ENCODE measurements at regions not wholly inside any gene's neighbourhood (a gene's known extent, or its start where the extent isn't known, plus 50 kb on each side); places are given as distances from the start of the nearest gene placed in this dataset.
"Not testable (repeated sequence)": the region's sequence is repeated elsewhere in the genome, so short reads cannot be mapped to it uniquely, and the experiment has no call there.

DNA sequence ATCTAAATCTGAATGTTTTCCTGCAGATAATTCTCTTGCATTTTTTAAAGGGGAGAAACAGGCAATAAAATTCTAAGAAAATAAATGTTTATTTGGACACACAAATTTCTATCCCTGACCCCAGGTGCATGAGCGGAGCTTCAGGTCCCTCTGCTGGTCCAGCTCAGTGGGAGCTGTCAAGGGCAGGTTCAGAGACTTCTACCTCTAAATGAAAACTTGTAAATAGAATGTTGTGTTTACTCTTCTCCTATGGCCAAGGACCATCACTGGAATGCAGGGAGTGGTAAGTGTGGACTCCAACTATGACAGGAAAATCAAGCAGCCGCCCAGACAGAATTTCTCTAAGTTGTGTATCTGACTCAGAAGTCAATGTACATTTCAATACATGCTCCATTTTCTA lies 148.6 kb upstream of the TTC29 start:
- H3K4me3 ChIP-seq: no peak overlapping the region
- no peaks in the 10 kb centered on the region for H3K36me3 ChIP-seq
- H3K4me1 ChIP-seq: peaks cover 12% of the 10 kb centered on the region
- H3K9ac ChIP-seq: no peak overlapping the region
- H4K20me1 ChIP-seq: no peaks in the 10 kb centered on the region
- H3K9me3 ChIP-seq: no peaks in the 10 kb centered on the region
- TF ChIP-seq Cebpa-rat (IDR thresholded peaks at IDR 0.05): no peak
- no peak overlapping the region for H3K27ac ChIP-seq
- no peak overlapping the region for H3K4me2 ChIP-seq
- H3K27me3 ChIP-seq: no peaks in the 10 kb centered on the region

GRCh38 chr4:147096667-147097604 lies 151.3 kb upstream of the TTC29 start:
- H3K36me3 ChIP-seq: no peaks in the 10 kb centered on the region
- no peak for TF ChIP-seq Cebpa-rat (IDR thresholded peaks at IDR 0.05)
- no peak overlapping the region for H3K4me3 ChIP-seq
- H3K27ac ChIP-seq: no peak overlapping the region
- no peaks in the 10 kb centered on the region for H3K9me3 ChIP-seq
- no peak overlapping the region for H3K9ac ChIP-seq
- no peaks in the 10 kb centered on the region for H4K20me1 ChIP-seq
- no peaks in the 10 kb centered on the region for H3K27me3 ChIP-seq
- peaks cover 2% of the 10 kb centered on the region for H3K4me1 ChIP-seq
- H3K4me2 ChIP-seq: no peak overlapping the region

DNA sequence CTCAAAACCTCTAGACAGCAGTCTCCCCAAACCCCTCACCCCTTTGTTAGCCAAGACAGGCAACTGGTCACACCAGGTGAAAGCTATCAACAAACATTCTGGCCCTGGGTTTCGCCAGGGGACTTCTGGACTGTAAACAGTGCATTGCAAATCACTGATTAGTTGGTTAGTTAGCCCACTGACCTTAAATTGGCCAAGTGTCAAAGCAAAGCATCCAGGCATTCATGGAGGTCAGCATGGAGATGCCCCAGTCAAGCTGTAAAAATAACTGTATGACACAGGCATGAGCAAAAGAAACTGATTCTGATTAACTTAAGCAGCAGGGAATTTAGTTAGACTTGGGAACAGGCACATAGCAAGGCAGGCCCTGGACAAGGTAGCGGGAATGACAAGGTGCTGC lies 156.0 kb upstream of the TTC29 start:
- Histone ChIP-seq H3K9me3 (no peaks in the 10 kb centered on the region), H3K4me1 (no peaks in the 10 kb centered on the region), H4K20me1 (no peaks in the 10 kb centered on the region), H3K4me3 (no peak overlapping the region), H3K27me3 (no peaks in the 10 kb centered on the region), H3K9ac (no peak overlapping the region), H3K36me3 (no peaks in the 10 kb centered on the region), H3K27ac (no peak overlapping the region), H3K4me2 (no peak overlapping the region)
- TF ChIP-seq Cebpa-rat (IDR thresholded peaks at IDR 0.05): no peak

DNA sequence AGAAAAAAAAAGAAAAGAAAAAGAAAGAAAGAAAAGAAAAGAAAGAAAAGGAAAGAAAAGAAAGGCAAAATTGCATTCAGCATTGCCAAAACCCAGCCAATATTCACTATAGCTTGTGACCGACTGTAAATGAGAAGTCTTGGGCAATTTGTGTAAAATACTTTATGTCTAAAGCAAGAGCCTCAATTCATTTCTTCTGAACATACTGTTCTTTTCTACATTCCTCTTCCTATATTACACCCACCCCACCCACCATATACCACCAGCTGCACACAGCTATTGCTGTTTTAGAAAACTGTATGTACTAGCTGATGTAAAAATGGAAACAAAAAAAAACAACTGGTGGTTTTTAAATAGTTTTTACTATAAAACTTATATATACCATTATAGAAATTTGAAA lies 156.9 kb upstream of the TTC29 start:
- H3K4me2 ChIP-seq: no peak overlapping the region
- no peaks in the 10 kb centered on the region for H3K27me3 ChIP-seq
- TF ChIP-seq Cebpa-rat (IDR thresholded peaks at IDR 0.05): no peak
- no peaks in the 10 kb centered on the region for H3K36me3 ChIP-seq
- H3K9me3 ChIP-seq: no peaks in the 10 kb centered on the region
- no peaks in the 10 kb centered on the region for H4K20me1 ChIP-seq
- H3K9ac ChIP-seq: no peak overlapping the region
- no peaks in the 10 kb centered on the region for H3K4me1 ChIP-seq
- H3K27ac ChIP-seq: no peak overlapping the region
- H3K4me3 ChIP-seq: no peak overlapping the region

DNA sequence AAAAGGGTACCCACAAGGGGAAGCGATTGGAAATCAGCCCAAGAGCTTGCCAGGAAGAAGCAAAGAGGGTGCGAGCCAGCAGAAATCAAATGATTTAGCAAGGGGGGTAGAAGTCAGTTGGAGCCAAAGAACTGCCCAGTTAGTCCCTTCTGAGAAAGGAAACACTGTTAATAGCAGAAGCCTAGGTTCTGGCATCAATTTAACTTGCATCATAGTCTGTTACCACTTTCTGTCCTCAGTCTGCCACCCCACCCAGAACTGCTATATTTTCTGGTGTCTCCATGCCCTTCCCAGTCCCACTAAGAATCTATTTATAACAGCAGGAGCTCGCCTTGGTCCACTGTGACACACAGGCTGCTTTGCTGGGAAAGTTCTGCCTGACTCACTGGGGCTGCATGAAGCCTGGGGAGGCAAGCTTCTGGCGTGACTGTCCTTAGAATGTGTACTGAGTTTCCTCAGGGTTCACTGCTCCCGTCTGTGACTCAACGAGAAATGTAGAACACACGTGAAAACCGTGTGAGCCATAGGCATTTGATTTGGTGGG lies 157.8 kb upstream of the TTC29 start:
- Histone ChIP-seq H4K20me1 (no peaks in the 10 kb centered on the region), H3K4me2 (no peak overlapping the region), H3K36me3 (no peaks in the 10 kb centered on the region), H3K9me3 (no peaks in the 10 kb centered on the region), H3K4me3 (no peak overlapping the region), H3K9ac (no peak overlapping the region), H3K27me3 (no peaks in the 10 kb centered on the region), H3K4me1 (no peaks in the 10 kb centered on the region), H3K27ac (no peak overlapping the region)
- TF ChIP-seq Cebpa-rat (IDR thresholded peaks at IDR 0.05): no peak

DNA sequence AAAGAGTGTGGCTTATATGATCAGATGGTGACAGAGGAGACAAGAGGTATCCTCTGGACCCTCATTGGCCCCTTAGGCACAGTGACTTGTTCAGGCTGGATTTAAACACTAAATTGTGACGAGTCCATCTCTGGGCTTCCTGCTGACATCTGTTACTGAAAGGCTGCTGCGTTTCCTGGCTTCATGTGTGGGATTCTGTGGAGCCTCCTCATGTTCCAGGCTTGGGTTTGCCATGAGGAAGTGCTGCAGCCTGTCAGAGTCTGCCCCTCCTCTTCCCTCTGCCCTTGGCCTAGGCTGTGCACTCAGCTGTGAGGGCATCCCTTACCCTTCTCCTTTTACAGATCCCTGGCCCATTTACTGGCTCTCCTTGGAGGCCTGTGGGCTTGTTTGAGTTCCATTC lies 159.1 kb upstream of the TTC29 start:
- H3K9me3 ChIP-seq: no peaks in the 10 kb centered on the region
- TF ChIP-seq Cebpa-rat (IDR thresholded peaks at IDR 0.05): no peak
- H3K9ac ChIP-seq: no peak overlapping the region
- H3K4me2 ChIP-seq: no peak overlapping the region
- H3K27ac ChIP-seq: no peak overlapping the region
- H3K36me3 ChIP-seq: no peaks in the 10 kb centered on the region
- H3K4me1 ChIP-seq: no peaks in the 10 kb centered on the region
- H3K27me3 ChIP-seq: no peaks in the 10 kb centered on the region
- H4K20me1 ChIP-seq: no peaks in the 10 kb centered on the region
- H3K4me3 ChIP-seq: no peak overlapping the region

- Histone ChIP-seq H3K4me3 (no peak overlapping the region), H3K9me3 (no peaks in the 10 kb centered on the region), H3K9ac (no peak overlapping the region), H3K4me2 (no peak overlapping the region), H3K27me3 (no peaks in the 10 kb centered on the region), H3K4me1 (no peaks in the 10 kb centered on the region), H3K27ac (no peak overlapping the region), H3K36me3 (no peaks in the 10 kb centered on the region), H4K20me1 (no peaks in the 10 kb centered on the region)
- no peak for TF ChIP-seq Cebpa-rat (IDR thresholded peaks at IDR 0.05)
Measured at GRCh38 chr4:147108409-147108808, 162.7 kb upstream of the TTC29 start.

GRCh38 chr4:147109800-147110199 lies 164.1 kb upstream of the TTC29 start:
- no peaks in the 10 kb centered on the region for H3K4me1 ChIP-seq
- no peaks in the 10 kb centered on the region for H3K27me3 ChIP-seq

GRCh38 chr4:147110473-147111367 lies 165.1 kb upstream of the TTC29 start:
- TF ChIP-seq Cebpa-rat (IDR thresholded peaks at IDR 0.05): no peak
- H3K9ac ChIP-seq: no peak overlapping the region
- H3K4me2 ChIP-seq: no peak overlapping the region
- no peaks in the 10 kb centered on the region for H3K9me3 ChIP-seq
- H3K36me3 ChIP-seq: no peaks in the 10 kb centered on the region
- H3K4me3 ChIP-seq: no peak overlapping the region
- no peak overlapping the region for H3K27ac ChIP-seq
- H4K20me1 ChIP-seq: no peaks in the 10 kb centered on the region
- no peaks in the 10 kb centered on the region for H3K4me1 ChIP-seq
- no peaks in the 10 kb centered on the region for H3K27me3 ChIP-seq

More at GRCh38 chr4:147109800-147110199, 164.1 kb upstream of the TTC29 start:
- no peak for TF ChIP-seq Cebpa-rat (IDR thresholded peaks at IDR 0.05)
- no peaks in the 10 kb centered on the region for H3K36me3 ChIP-seq
- no peak overlapping the region for H3K4me3 ChIP-seq
- no peak overlapping the region for H3K4me2 ChIP-seq
- no peaks in the 10 kb centered on the region for H3K9me3 ChIP-seq
- H3K9ac ChIP-seq: no peak overlapping the region
- H4K20me1 ChIP-seq: no peaks in the 10 kb centered on the region
- H3K27ac ChIP-seq: no peak overlapping the region

GRCh38 chr4:147112196-147112595 lies 166.5 kb upstream of the TTC29 start:
- not testable (repeated sequence) for H3K27ac ChIP-seq, H3K36me3 ChIP-seq, H3K9me3 ChIP-seq, H3K9ac ChIP-seq, H3K27me3 ChIP-seq, H4K20me1 ChIP-seq, H3K4me1 ChIP-seq, H3K4me2 ChIP-seq, H3K4me3 ChIP-seq
